ENCODE measurements at regions not wholly inside any gene's neighbourhood (a gene's known extent, or its start where the extent isn't known, plus 50 kb on each side); places are given as distances from the start of the nearest gene placed in this dataset.

- TF ChIP-seq ZIC2 (tag by site-specific recombination; IDR thresholded peaks at IDR 0.05) (no peak), ZNF521 (tag by site-specific recombination; IDR thresholded peaks at IDR 0.05) (no peak), ZNF792 (tag by site-specific recombination; IDR thresholded peaks at IDR 0.05) (no peak), PBX3 (CRISPR knock-in tag; IDR thresholded peaks at IDR 0.05) (no peak), ZFP3 (tag by site-specific recombination; IDR thresholded peaks at IDR 0.05; ENCODE audit: low read depth) (no peak)
These were observed 53.0 kb upstream of the UBR2 start (continued) for GRCh38 chr6:42510795-42511194.

GRCh38 chr6:42509765-42510164 is 54.1 kb upstream of the UBR2 start:
- no peak for TF ChIP-seq FEZF1 (tag by site-specific recombination; IDR thresholded peaks at IDR 0.05)
- TF ChIP-seq ZBTB6 (tag by site-specific recombination; IDR thresholded peaks at IDR 0.05): no peak
- TF ChIP-seq KLF17 (tag by site-specific recombination; IDR thresholded peaks at IDR 0.05): no peak
- Histone ChIP-seq H3K27ac (ENCODE audit: extremely low read depth, low read depth, low read length) (no peak overlapping the region), H3K4me1 (ENCODE audit: control insufficient read depth, insufficient read depth, low read length) (no peaks in the 10 kb centered on the region), H3K36me3 (ENCODE audit: control insufficient read depth in 2 of 2, insufficient read depth in 1 of 2, low read length in 2 of 2) (no peaks in the 10 kb centered on the region), H3K4me3 (ENCODE audit: low read depth, low read length) (no peak overlapping the region), H3K9me3 (ENCODE audit: control insufficient read depth, insufficient read depth, low read depth, low read length) (no peaks in the 10 kb centered on the region)
- ChIA-PET POLR2A (no interaction called here), CTCF (interaction anchor here (0.7 to 5.0 kb wide), 4 partner anchors 22 to 295 kb away, joined by 3 to 29 read pairs (median 4); no protein-coding TSS in a partner anchor)

GRCh38 chr6:42509256-42509655 is 54.6 kb upstream of the UBR2 start:
- no peaks in the 10 kb centered on the region for H3K9me3 ChIP-seq (ENCODE audit: control insufficient read depth, insufficient read depth, low read depth, low read length)
- CTCF ChIA-PET: interaction anchor here (0.7 to 5.0 kb wide), 6 partner anchors 16 to 295 kb away, joined by 3 to 29 read pairs (median 3); no protein-coding TSS in a partner anchor

More at GRCh38 chr6:42509256-42509655, 54.6 kb upstream of the UBR2 start:
- no peak for TF ChIP-seq ZNF239 (tag by site-specific recombination; IDR thresholded peaks at IDR 0.05)
- no peak for TF ChIP-seq ZNF560 (tag by site-specific recombination; IDR thresholded peaks at IDR 0.05; ENCODE audit: borderline replicate concordance)
- no peak for TF ChIP-seq GFI1B (tag by site-specific recombination; IDR thresholded peaks at IDR 0.05)
- TF ChIP-seq ZNF768 (tag by site-specific recombination; IDR thresholded peaks at IDR 0.05): no peak
- no peak for TF ChIP-seq ZNF133 (tag by site-specific recombination; IDR thresholded peaks at IDR 0.05)
- no peak for TF ChIP-seq ZNF624 (tag by site-specific recombination; IDR thresholded peaks at IDR 0.05)
- no peak for TF ChIP-seq ZNF280D (tag by site-specific recombination; IDR thresholded peaks at IDR 0.05)
- TF ChIP-seq ZNF830 (tag by site-specific recombination; IDR thresholded peaks at IDR 0.05; ENCODE audit: low read depth): no peak
- TF ChIP-seq ZNF274 (IDR thresholded peaks at IDR 0.05; ENCODE audit: low read length): no peak
- no peak for TF ChIP-seq ZNF274 (tag by site-specific recombination; IDR thresholded peaks at IDR 0.05; ENCODE audit: borderline replicate concordance)
- no peaks in the 10 kb centered on the region for H3K36me3 ChIP-seq (ENCODE audit: control insufficient read depth in 2 of 2, insufficient read depth in 1 of 2, low read length in 2 of 2)
- POLR2A ChIA-PET: interaction anchor here (0.6 kb wide), 1 partner anchor 9 kb away, joined by 4 read pairs; no protein-coding TSS in a partner anchor
- no peak overlapping the region for H3K27ac ChIP-seq (ENCODE audit: extremely low read depth, low read depth, low read length)
- no peak overlapping the region for H3K4me3 ChIP-seq (ENCODE audit: low read depth, low read length)
- H3K4me1 ChIP-seq (ENCODE audit: control insufficient read depth, insufficient read depth, low read length): no peaks in the 10 kb centered on the region
